Right lobe of liver (tissue), 4 donors: ENCODE measurements at regions not wholly inside any gene's neighbourhood (a gene's known extent, or its start where the extent isn't known, plus 50 kb on each side); places are given as distances from the start of the nearest gene placed in this dataset.

Experiments used
- CTCF ChIP-seq, 4 donors: fragments of 200-600 bp in 3 of 4; fragments of 450-650 bp in 1 of 4; IDR thresholded peaks; one replicate each; pipeline versions ENCODE4 v1.5.1 to v1.8.0; 2016 to 2022; ENCODE audit warnings: antibody characterized with exemption in 4 of 4, mild to moderate bottlenecking in 2 of 4
- POLR2A ChIP-seq: fragments of 450-650 bp; IDR thresholded peaks from one replicate; pipeline ENCODE4 v1.6.1; 2017; ENCODE audit warnings: antibody characterized with exemption, mild to moderate bottlenecking
- donor health status: DM: no; HTN: no; CAD: no.
- donor health status: DM: no; HTN: no; CAD: no.
- donor health status: DM: no; HTN: yes; CAD: no.

GRCh38 chr2:158025255-158025996 is 76.2 kb upstream of the UPP2 start:
- TF ChIP-seq CTCF (IDR thresholded peaks at IDR 0.05) (no peak), POLR2A (no peak)
